Liver (tissue), 8 donors: ENCODE measurements at regions not wholly inside any gene's neighbourhood (a gene's known extent, or its start where the extent isn't known, plus 50 kb on each side); places are given as distances from the start of the nearest gene placed in this dataset.
"Not testable (repeated sequence)": the region's sequence is repeated elsewhere in the genome, so short reads cannot be mapped to it uniquely, and the experiment has no call there.

Experiments used
- DNase-seq: peaks from one replicate; pipeline ENCODE4 v3.0.0-alpha.2; 2017; ENCODE audit warnings: low spot score
- H3K27ac ChIP-seq, 2 donors: one replicate each; pipeline ENCODE4 v1.7.0; 2013; ENCODE audit warnings: inconsistent platforms in 2 of 2, low read length in 2 of 2, control low read depth in 1 of 2, low read depth in 1 of 2, mild to moderate bottlenecking in 1 of 2
- H3K27me3 ChIP-seq, 4 donors: one replicate each; pipeline versions ENCODE4 v1.6.1 to v1.7.0; 2013; ENCODE audit warnings: low read length in 3 of 4, inconsistent platforms in 1 of 4, mild to moderate bottlenecking in 1 of 4, moderate library complexity in 1 of 4; ENCODE audit not compliant: control insufficient read depth in 4 of 4, insufficient read depth in 4 of 4
- H3K36me3 ChIP-seq, 4 donors: one replicate each; pipeline versions ENCODE4 v1.6.1 to v1.7.0; 2013; ENCODE audit warnings: low read length in 3 of 4, mild to moderate bottlenecking in 3 of 4, low read depth in 1 of 4, moderate library complexity in 1 of 4; ENCODE audit not compliant: control insufficient read depth in 4 of 4, insufficient read depth in 3 of 4
- H3K4me1 ChIP-seq, 4 donors: one replicate each; pipeline versions ENCODE4 v1.6.1 to v1.7.0; 2013; ENCODE audit warnings: low read length in 3 of 4, mild to moderate bottlenecking in 3 of 4, moderate library complexity in 1 of 4; ENCODE audit not compliant: control insufficient read depth in 4 of 4, insufficient read depth in 4 of 4
- H3K4me3 ChIP-seq, 3 donors: one replicate each; pipeline versions ENCODE4 v1.6.1 to v1.7.0; 2013; ENCODE audit warnings: low read length in 3 of 3, control low read depth in 1 of 3, low read depth in 1 of 3, mild to moderate bottlenecking in 1 of 3
- H3K9ac ChIP-seq, 2 donors: one replicate each; pipeline ENCODE4 v1.7.0; 2013; ENCODE audit warnings: low read length in 2 of 2, mild to moderate bottlenecking in 2 of 2, moderate library complexity in 2 of 2, control low read depth in 1 of 2, low read depth in 1 of 2
- H3K9me3 ChIP-seq, 4 donors: one replicate each; pipeline versions ENCODE4 v1.6.1 to v1.7.0; 2013; ENCODE audit warnings: low read length in 3 of 4; ENCODE audit not compliant: control insufficient read depth in 4 of 4
- ATF3 ChIP-seq: IDR thresholded peaks from 2 replicates; pipeline ENCODE4 v1.6.1; 2016; ENCODE audit warnings: antibody characterized with exemption
- CTCF ChIP-seq: fragments of 150-350 bp; IDR thresholded peaks from 2 replicates; pipeline ENCODE4 v1.5.1; 2017; ENCODE audit warnings: improper control_type of control experiment, low read depth, low read length; ENCODE audit not compliant: missing input control
- EGR1 ChIP-seq, 2 donors: IDR thresholded peaks; 2 replicates each; pipeline ENCODE4 v1.6.1; 2016 to 2018; ENCODE audit warnings: antibody characterized with exemption in 2 of 2, low read depth in 2 of 2
- FOXA1 ChIP-seq: IDR thresholded peaks from 2 replicates; pipeline ENCODE4 v1.6.1; 2016; ENCODE audit warnings: antibody characterized with exemption
- FOXA2 ChIP-seq: IDR thresholded peaks from 2 replicates; pipeline ENCODE4 v1.6.1; 2016; ENCODE audit warnings: antibody characterized with exemption
- GABPA ChIP-seq, 2 donors: IDR thresholded peaks in 1 of 2; conservative IDR thresholded peaks in 1 of 2; 2 replicates each; pipeline ENCODE4 v1.6.1; 2016; ENCODE audit warnings: antibody characterized with exemption in 2 of 2, mild to moderate bottlenecking in 1 of 2, moderate library complexity in 1 of 2
- HNF4A ChIP-seq, 2 donors: conservative IDR thresholded peaks; 2 replicates each; pipeline ENCODE4 v1.6.1; 2016; ENCODE audit warnings: antibody characterized with exemption in 2 of 2, mild to moderate bottlenecking in 2 of 2
- JUND ChIP-seq, 2 donors: IDR thresholded peaks; 2 replicates each; pipeline ENCODE4 v1.6.1; 2016; ENCODE audit warnings: antibody characterized with exemption in 2 of 2
- NR2F2 ChIP-seq: IDR thresholded peaks from 2 replicates; pipeline ENCODE4 v1.6.1; 2016; ENCODE audit warnings: antibody characterized with exemption
- RAD21 ChIP-seq, 2 donors: IDR thresholded peaks; 2 replicates each; pipeline ENCODE4 v1.6.1; 2016; ENCODE audit warnings: antibody characterized with exemption in 2 of 2, mild to moderate bottlenecking in 2 of 2
- REST ChIP-seq: IDR thresholded peaks from 2 replicates; pipeline ENCODE4 v1.6.1; 2016; ENCODE audit warnings: antibody characterized with exemption, mild to moderate bottlenecking
- RXRA ChIP-seq, 2 donors: IDR thresholded peaks; 2 replicates each; pipeline ENCODE4 v1.6.1; 2017 to 2018; ENCODE audit warnings: antibody characterized with exemption in 2 of 2, mild to moderate bottlenecking in 1 of 2
- SP1 ChIP-seq: IDR thresholded peaks from 2 replicates; pipeline ENCODE4 v1.6.1; 2018; ENCODE audit warnings: antibody characterized with exemption, mild to moderate bottlenecking
- TAF1 ChIP-seq: conservative IDR thresholded peaks from 2 replicates; pipeline ENCODE4 v1.6.1; 2016; ENCODE audit warnings: antibody characterized with exemption, mild to moderate bottlenecking
- YY1 ChIP-seq: IDR thresholded peaks from 2 replicates; pipeline ENCODE4 v1.6.1; 2016; ENCODE audit warnings: antibody characterized with exemption, mild to moderate bottlenecking
- ZBTB33 ChIP-seq: IDR thresholded peaks from 2 replicates; pipeline ENCODE4 v1.6.1; 2016; ENCODE audit warnings: antibody characterized with exemption
- WGBS: extraction: QIAGEN DNeasy Blood & Tissue Kit; methylation state at CpG from one replicate; pipeline ENCODE4 v1.1.7; 2013; 5-methylcytosine and 5-hydroxymethylcytosine counted together
- TF ChIP-seq, protein P1 (sequence below): IDR thresholded peaks from 2 replicates; pipeline ENCODE4 v1.6.1; 2016; ENCODE audit warnings: antibody characterized with exemption
- donor health status: healthy.
- donor health status: healthy.
- donor health status: healthy.
- donor health status: healthy.
- donor health status: healthy.

DNA sequence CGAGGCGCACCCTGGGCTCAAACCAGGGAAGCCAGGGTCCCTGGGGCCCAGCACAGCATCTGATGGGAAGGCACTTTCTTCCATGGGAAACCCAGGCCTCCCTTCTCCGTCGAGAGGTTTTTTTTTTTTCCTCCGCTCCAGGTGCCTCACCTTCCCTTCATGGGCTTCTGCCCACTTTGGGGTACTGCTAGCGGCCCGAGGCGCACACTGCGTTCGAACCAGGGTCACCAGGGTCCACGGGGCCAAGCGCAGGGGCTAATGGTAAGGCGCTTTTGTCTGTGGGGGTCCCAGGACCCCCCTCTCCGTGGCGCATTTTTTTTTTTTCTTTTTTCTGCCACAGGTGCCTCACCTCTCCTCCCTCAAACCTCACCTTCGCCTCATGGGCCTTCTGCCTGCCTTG lies 1571.3 kb downstream of the TSPY10 start:
- Histone ChIP-seq H3K9me3 (no peaks in the 10 kb centered on the region), H3K27ac (no peak overlapping the region), H3K4me1 (no peaks in the 10 kb centered on the region), H3K9ac (no peak overlapping the region), H3K27me3 (no peaks in the 10 kb centered on the region), H3K4me3 (no peak overlapping the region), H3K36me3 (no peaks in the 10 kb centered on the region)
- DNase-seq: no peak
- WGBS: 63% methylated on average over 16 of the region's 16 CpGs
- no peak for TF ChIP-seq CTCF
- no peak for TF ChIP-seq TAF1
- TF ChIP-seq YY1: no peak
- TF ChIP-seq RXRA (IDR thresholded peaks at IDR 0.05): no peak
- TF ChIP-seq SP1: no peak
- TF ChIP-seq NR2F2: no peak
- TF ChIP-seq EGR1 (IDR thresholded peaks at IDR 0.05; ENCODE audit: low read depth in 2 of 2): no peak
- TF ChIP-seq, protein P1, sequence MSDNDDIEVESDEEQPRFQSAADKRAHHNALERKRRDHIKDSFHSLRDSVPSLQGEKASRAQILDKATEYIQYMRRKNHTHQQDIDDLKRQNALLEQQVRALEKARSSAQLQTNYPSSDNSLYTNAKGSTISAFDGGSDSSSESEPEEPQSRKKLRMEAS: no peak
- no peak for TF ChIP-seq GABPA (IDR thresholded peaks at IDR 0.05 in 1 of 2, conservative IDR thresholded peaks at IDR 0.05 in 1 of 2)
- TF ChIP-seq JUND (IDR thresholded peaks at IDR 0.05): no peak
- TF ChIP-seq REST: no peak
- TF ChIP-seq HNF4A (conservative IDR thresholded peaks at IDR 0.05): no peak
- no peak for TF ChIP-seq FOXA2
- TF ChIP-seq RAD21 (IDR thresholded peaks at IDR 0.05): no peak
- TF ChIP-seq ZBTB33: no peak
- no peak for TF ChIP-seq ATF3
- no peak for TF ChIP-seq FOXA1

GRCh38 chrY:11100472-11100871 lies 1572.8 kb downstream of the TSPY10 start:
- not testable (repeated sequence) for H3K27me3 ChIP-seq, H3K9me3 ChIP-seq, H3K4me3 ChIP-seq, H3K36me3 ChIP-seq, H3K4me1 ChIP-seq, DNase-seq, H3K27ac ChIP-seq, H3K9ac ChIP-seq
- WGBS: 65% methylated on average over 19 of the region's 19 CpGs

- WGBS: 58% methylated on average over 26 of the region's 26 CpGs
- not testable (repeated sequence) for DNase-seq, H3K9me3 ChIP-seq
These were observed 1575.3 kb downstream of the TSPY10 start for GRCh38 chrY:11102987-11103386.

DNA sequence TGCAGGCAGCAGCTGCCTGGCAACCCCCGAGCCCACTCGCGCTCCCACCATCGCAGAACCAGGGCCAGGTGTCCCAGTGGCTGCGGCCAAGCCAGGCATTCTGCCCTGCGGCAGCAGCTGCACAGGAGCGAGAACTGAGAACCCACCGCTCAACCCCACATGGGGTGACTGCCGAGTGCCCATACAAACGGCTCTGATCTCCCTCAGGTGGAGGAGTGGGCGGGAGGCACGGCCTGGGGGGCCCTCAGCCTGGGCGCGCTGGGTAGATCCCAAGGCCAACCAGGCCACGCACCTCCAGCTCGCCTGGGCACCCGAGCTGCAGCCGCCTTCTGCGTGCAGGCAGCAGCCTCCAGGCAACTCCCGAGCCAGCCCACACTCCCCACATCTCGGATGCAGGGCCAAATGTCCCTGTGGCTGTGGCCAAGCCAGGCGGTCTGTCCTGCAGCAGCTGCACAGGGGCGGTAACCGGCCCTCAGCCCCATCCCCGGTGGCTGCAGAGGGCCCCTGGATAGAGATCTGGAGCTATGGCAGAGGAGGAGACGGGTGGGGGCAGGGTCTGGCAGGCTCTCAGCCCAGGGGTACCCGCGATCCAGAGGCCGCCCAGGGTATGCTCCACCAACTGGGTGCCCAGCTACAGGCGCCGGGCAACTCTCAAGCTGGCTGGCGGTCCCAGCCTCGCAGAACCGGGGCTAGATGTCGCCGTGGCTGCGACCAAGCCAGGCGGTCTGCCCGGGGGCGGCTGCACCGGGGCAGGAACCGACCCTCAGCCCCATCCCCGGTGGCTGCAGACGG lies 1579.6 kb downstream of the TSPY10 start:
- WGBS: 59% methylated on average over 44 of the region's 44 CpGs
- not testable (repeated sequence) for H3K4me1 ChIP-seq, DNase-seq, H3K36me3 ChIP-seq, H3K4me3 ChIP-seq, H3K9me3 ChIP-seq, H3K9ac ChIP-seq, H3K27ac ChIP-seq, H3K27me3 ChIP-seq

More at GRCh38 chrY:11102987-11103386, 1575.3 kb downstream of the TSPY10 start:
- H3K27ac ChIP-seq, H3K4me1 ChIP-seq, H3K36me3 ChIP-seq, H3K27me3 ChIP-seq, H3K4me3 ChIP-seq, H3K9ac ChIP-seq: not testable (repeated sequence)
